Caco-2 (cell line): ENCODE measurements at regions not wholly inside any gene's neighbourhood (a gene's known extent, or its start where the extent isn't known, plus 50 kb on each side); places are given as distances from the start of the nearest gene placed in this dataset.
A peak's percentile ranks its signal among the peaks of the same experiment; 100 is the strongest.

Experiments
- BruUV-seq: library from RNA; stranded (reverse); fragments of 400-500 nt; replicated peaks from 2 replicates; lab custom pipeline; 2021; lab: Mats Ljungman, UMichigan
- CTCF ChIA-PET: fragments of 300-600 bp; sonication (Branson Sonifier 250); formaldehyde crosslinking; loops from one replicate; lab custom pipeline; 2022; ENCODE audit warnings: antibody characterized with exemption; lab: Charles Lee
- POLR2A ChIA-PET: fragments of 300-600 bp; sonication (Branson Sonifier 250); formaldehyde crosslinking; loops from one replicate; lab custom pipeline; 2022; ENCODE audit warnings: antibody characterized with exemption; lab: Charles Lee
- DNase-seq, 2 experiments: peaks; one replicate each; pipeline versions ENCODE4 v3.0.0 to v3.0.0-alpha.2; 2020 to 2022
- H3K27me3 ChIP-seq: replicated peaks from 2 replicates; pipeline ENCODE4 v1.6.0; 2011; ENCODE audit warnings: low read length; ENCODE audit not compliant: control insufficient read depth, insufficient read depth
- H3K36me3 ChIP-seq: 2 replicates; pipeline ENCODE4 v1.5.1; 2011; ENCODE audit warnings: low read length; ENCODE audit not compliant: control insufficient read depth, insufficient read depth
- H3K4me1 ChIP-seq: fragments of 250-450 bp; sonication (Bioruptor Pico); 2 replicates; pipeline ENCODE4 v1.5.1; 2020; ENCODE audit warnings: mild to moderate bottlenecking
- H3K4me3 ChIP-seq: 2 replicates; pipeline ENCODE4 v1.5.1; 2011; ENCODE audit warnings: low read depth, mild to moderate bottlenecking, control low read depth, low read length
- H3K9me3 ChIP-seq: fragments of 250-450 bp; sonication (Bioruptor Pico); 2 replicates; pipeline ENCODE4 v1.5.1; 2020; ENCODE audit warnings: mild to moderate bottlenecking, moderate library complexity
- H3K27ac Mint-ChIP-seq: one replicate; pipeline ENCODE4 v1.8.0; 2022; ENCODE audit warnings: mixed read lengths; ENCODE audit not compliant: unreplicated experiment
- H3K27me3 Mint-ChIP-seq: one replicate; pipeline ENCODE4 v1.8.0; 2022; ENCODE audit warnings: mixed read lengths; ENCODE audit not compliant: insufficient read depth, unreplicated experiment
- H3K36me3 Mint-ChIP-seq: one replicate; pipeline ENCODE4 v1.8.0; 2022; ENCODE audit warnings: mild to moderate bottlenecking, mixed read lengths; ENCODE audit not compliant: insufficient read depth, unreplicated experiment
- H3K4me1 Mint-ChIP-seq: one replicate; pipeline ENCODE4 v1.8.0; 2022; ENCODE audit warnings: low read depth, mixed read lengths; ENCODE audit not compliant: unreplicated experiment
- H3K4me3 Mint-ChIP-seq: one replicate; pipeline ENCODE4 v1.8.0; 2022; ENCODE audit warnings: mild to moderate bottlenecking, moderate library complexity, mixed read lengths; ENCODE audit not compliant: unreplicated experiment
- H3K9me3 Mint-ChIP-seq: one replicate; pipeline ENCODE4 v1.8.0; 2022; ENCODE audit warnings: mixed read lengths; ENCODE audit not compliant: unreplicated experiment
- intact Hi-C: fragments of 100-400 bp; cut with micrococcal nuclease; formaldehyde crosslinking; loops from one replicate; pipeline ENCODE4 v1.10.0; 2022; ENCODE audit not compliant: unreplicated experiment
- TF ChIP-seq, protein P1 (sequence below), 2 experiments: fragments of 200-600 bp in 1 of 2; IDR thresholded peaks; 1 replicate in 1 of 2; 2 replicates in 1 of 2; pipeline versions ENCODE4 v1.5.1 to v1.8.0; 2011 to 2022; ENCODE audit warnings: antibody characterized with exemption in 1 of 2, control low read depth in 1 of 2, inconsistent platforms in 1 of 2, low read depth in 1 of 2, low read length in 1 of 2, mild to moderate bottlenecking in 1 of 2, moderate library complexity in 1 of 2; ENCODE audit not compliant: insufficient read depth in 1 of 2, severe bottlenecking in 1 of 2, unreplicated experiment in 1 of 2

GRCh38 chr1:184152974-184153373 lies 101.4 kb downstream of the TSEN15 start:
- Histone ChIP-seq H3K4me3 (0 out of 2 replicates have a peak overlapping the region, but pooled peaks have one; percentile 4), H3K36me3 (no peaks in the 10 kb centered on the region), H3K9me3 (no peaks in the 10 kb centered on the region), H3K4me1 (no peaks in the 10 kb centered on the region), H3K27me3 (no peaks in the 10 kb centered on the region)
- no peak for DNase-seq
- CTCF ChIA-PET, result no interaction called here
- Mint-ChIP-seq H3K4me1 (peaks cover 8% of the 10 kb centered on the region), H3K36me3 (no peaks in the 10 kb centered on the region), H3K27me3 (peaks cover 5% of the 10 kb centered on the region), H3K4me3 (peak overlapping the region; percentile 54), H3K9me3 (no peaks in the 10 kb centered on the region), H3K27ac (no peak overlapping the region)
- no TSS peak for BruUV-seq
- TF ChIP-seq, protein P1, sequence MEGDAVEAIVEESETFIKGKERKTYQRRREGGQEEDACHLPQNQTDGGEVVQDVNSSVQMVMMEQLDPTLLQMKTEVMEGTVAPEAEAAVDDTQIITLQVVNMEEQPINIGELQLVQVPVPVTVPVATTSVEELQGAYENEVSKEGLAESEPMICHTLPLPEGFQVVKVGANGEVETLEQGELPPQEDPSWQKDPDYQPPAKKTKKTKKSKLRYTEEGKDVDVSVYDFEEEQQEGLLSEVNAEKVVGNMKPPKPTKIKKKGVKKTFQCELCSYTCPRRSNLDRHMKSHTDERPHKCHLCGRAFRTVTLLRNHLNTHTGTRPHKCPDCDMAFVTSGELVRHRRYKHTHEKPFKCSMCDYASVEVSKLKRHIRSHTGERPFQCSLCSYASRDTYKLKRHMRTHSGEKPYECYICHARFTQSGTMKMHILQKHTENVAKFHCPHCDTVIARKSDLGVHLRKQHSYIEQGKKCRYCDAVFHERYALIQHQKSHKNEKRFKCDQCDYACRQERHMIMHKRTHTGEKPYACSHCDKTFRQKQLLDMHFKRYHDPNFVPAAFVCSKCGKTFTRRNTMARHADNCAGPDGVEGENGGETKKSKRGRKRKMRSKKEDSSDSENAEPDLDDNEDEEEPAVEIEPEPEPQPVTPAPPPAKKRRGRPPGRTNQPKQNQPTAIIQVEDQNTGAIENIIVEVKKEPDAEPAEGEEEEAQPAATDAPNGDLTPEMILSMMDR (IDR thresholded peaks at IDR 0.05; ENCODE audit: insufficient read depth in 1 of 2, low read depth in 1 of 2, low read length in 1 of 2, severe bottlenecking in 1 of 2, unreplicated experiment in 1 of 2), result no peak
- POLR2A ChIA-PET, result interaction anchor here (0.7 kb wide), 1 partner anchor 124 kb away, joined by 7 read pairs; no protein-coding TSS in a partner anchor
- intact Hi-C loops, result no loop called here

DNA sequence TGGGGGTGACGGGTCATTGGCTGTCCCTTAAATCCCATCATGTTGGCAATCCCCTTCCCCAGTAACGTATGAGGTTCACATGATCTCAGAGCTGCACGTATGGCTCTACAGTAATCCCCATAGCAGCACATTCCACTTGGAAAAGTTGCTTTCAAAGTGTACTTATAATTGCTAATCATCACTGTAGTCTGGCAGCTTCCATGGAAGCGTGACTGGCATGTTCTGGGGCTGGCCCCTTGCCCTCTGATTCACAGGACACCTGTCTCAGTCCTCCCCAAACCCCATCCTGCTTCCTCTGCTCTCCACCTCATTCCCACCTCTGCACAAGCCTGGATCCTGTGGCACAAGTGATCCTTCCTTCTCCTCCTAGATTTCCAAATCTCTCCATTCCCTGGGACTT lies 102.2 kb downstream of the TSEN15 start:
- Mint-ChIP-seq H3K27ac (no peak overlapping the region), H3K4me1 (peaks cover 8% of the 10 kb centered on the region), H3K27me3 (peaks cover 5% of the 10 kb centered on the region), H3K36me3 (no peaks in the 10 kb centered on the region), H3K9me3 (no peaks in the 10 kb centered on the region), H3K4me3 (no peak overlapping the region)
- TF ChIP-seq, protein P1 (IDR thresholded peaks at IDR 0.05; ENCODE audit: insufficient read depth in 1 of 2, low read depth in 1 of 2, low read length in 1 of 2, severe bottlenecking in 1 of 2, unreplicated experiment in 1 of 2), result no peak
- H3K36me3 ChIP-seq, result no peaks in the 10 kb centered on the region
- DNase-seq, result no peak
- intact Hi-C loops, result no loop called here
- CTCF ChIA-PET, result no interaction called here
- H3K9me3 ChIP-seq, result no peaks in the 10 kb centered on the region
- H3K4me1 ChIP-seq, result no peaks in the 10 kb centered on the region
- no peak overlapping the region for H3K4me3 ChIP-seq
- POLR2A ChIA-PET, result no interaction called here
- no peaks in the 10 kb centered on the region for H3K27me3 ChIP-seq
- no TSS peak for BruUV-seq

DNA sequence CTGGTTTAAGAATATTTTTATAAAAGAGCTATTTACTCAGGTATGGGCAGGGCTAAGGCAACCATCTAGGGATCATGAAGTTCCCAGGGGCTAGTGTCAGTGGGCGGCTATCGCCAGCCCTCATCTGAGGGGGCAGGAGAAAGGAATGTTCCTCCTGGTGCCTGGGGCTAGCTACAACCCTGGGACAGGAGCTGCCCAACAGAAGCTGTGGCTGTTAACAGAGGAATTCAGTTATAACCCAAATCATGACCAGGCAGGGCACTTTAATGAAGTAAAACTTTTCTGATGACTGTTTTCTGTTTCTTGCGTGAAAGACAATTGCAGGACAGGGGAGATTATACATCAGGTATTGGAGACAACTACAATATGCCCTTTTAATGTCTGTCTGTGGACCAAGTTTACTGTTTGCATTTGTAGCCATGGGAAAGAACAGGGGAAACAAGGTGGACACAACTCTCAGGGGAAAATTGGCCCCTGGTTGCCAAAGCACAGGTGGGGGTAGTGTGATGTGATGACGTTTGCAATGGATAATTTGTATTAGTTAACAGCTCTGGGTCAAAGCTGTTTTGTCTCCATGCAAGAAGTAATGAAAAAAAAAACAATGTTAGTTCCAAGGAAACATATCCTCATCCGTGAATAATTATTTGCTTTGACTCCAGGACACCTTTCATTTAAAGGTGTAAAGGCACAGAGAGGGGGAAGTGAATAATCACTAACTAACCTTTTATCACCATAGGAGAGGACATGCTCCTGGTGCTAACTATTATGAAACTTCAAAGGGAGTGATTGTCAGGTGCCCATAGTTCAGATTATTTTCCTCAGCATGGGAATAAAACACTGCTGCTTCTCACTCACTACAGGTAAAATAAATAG lies 105.2 kb downstream of the TSEN15 start:
- intact Hi-C loops, result no loop called here
- no peaks in the 10 kb centered on the region for H3K36me3 Mint-ChIP-seq
- H3K27me3 Mint-ChIP-seq, result peaks cover 5% of the 10 kb centered on the region
- Histone ChIP-seq H3K9me3 (no peaks in the 10 kb centered on the region; the same call in 1 of the 2 replicates), H3K27me3 (no peaks in the 10 kb centered on the region), H3K36me3 (no peaks in the 10 kb centered on the region; the same call in 1 of the 2 replicates), H3K4me3 (no peak overlapping the region), H3K4me1 (no peaks in the 10 kb centered on the region)
- ChIA-PET CTCF (no interaction called here), POLR2A (no interaction called here)
- no peak overlapping the region for H3K27ac Mint-ChIP-seq
- no TSS peak for BruUV-seq
- H3K9me3 Mint-ChIP-seq, result no peaks in the 10 kb centered on the region
- H3K4me1 Mint-ChIP-seq, result peaks cover 8% of the 10 kb centered on the region
- no peak overlapping the region for H3K4me3 Mint-ChIP-seq
- no peak for DNase-seq
- TF ChIP-seq, protein P1 (IDR thresholded peaks at IDR 0.05; ENCODE audit: insufficient read depth in 1 of 2, low read depth in 1 of 2, low read length in 1 of 2, severe bottlenecking in 1 of 2, unreplicated experiment in 1 of 2), result no peak
